K562 (cell line): ENCODE measurements at regions not wholly inside any gene's neighbourhood (a gene's known extent, or its start where the extent isn't known, plus 50 kb on each side); places are given as distances from the start of the nearest gene placed in this dataset.

ENCODE experiments used
- ATAC-seq: fragments of 200-7000 bp; cut with Tn5 transposase; 3 replicates; pipeline ENCODE4 v1.9.1; 2020; ENCODE audit warnings: moderate library complexity
- BruUV-seq: library from RNA; stranded (reverse); fragments of 400-500 nt; replicated peaks from 2 replicates; lab custom pipeline; 2021; lab: Mats Ljungman, UMichigan
- CTCF ChIA-PET: fragments of 300-600 bp; formaldehyde crosslinking; extraction: SDS; loops from one replicate; lab custom pipeline; 2021; ENCODE audit warnings: low intra/inter-chr PET ratio; lab: Yijun Ruan, JAX
- POLR2A ChIA-PET: fragments of 300-600, 350-650 bp; sonication (Branson Sonifier 250); formaldehyde crosslinking; extraction: SDS; loops from one replicate; lab custom pipeline; 2021; ENCODE audit warnings: antibody characterized with exemption, inconsistent platforms; lab: Yijun Ruan, JAX
- DNase-seq, 4 experiments: peaks; one replicate each; pipeline versions ENCODE4 v3.0.0 to v3.0.0-alpha.2; 2011 to 2018; ENCODE audit warnings: low spot score in 3 of 4, mixed read lengths in 3 of 4; ENCODE audit errors: extremely low read depth in 1 of 4
- FAIRE-seq: peaks from 2 replicates; lab custom pipeline; 2011; peaks lifted over from hg19 to GRCh38; lab: Jason Lieb, UNC
- H2AFZ ChIP-seq: 2 replicates; pipeline ENCODE4 v1.6.0; 2011; ENCODE audit warnings: low read depth, low read length, control low read depth, inconsistent platforms
- H3K27ac ChIP-seq: fragments of 200-600 bp; 3 replicates; pipeline ENCODE4 v1.8.0; 2011; ENCODE audit warnings: low read depth, mild to moderate bottlenecking, control low read depth, inconsistent platforms, low read length, moderate library complexity, mixed read lengths; ENCODE audit errors: extremely low read depth
- H3K27me3 ChIP-seq, 2 experiments: fragments of 300-600 bp in 1 of 2; 2 replicates in 1 of 2; 3 replicates in 1 of 2; pipeline versions ENCODE4 v1.6.0 to v1.8.0; 2011; ENCODE audit warnings: inconsistent platforms in 2 of 2, low read length in 2 of 2, mild to moderate bottlenecking in 1 of 2, mixed read lengths in 1 of 2, moderate library complexity in 1 of 2; ENCODE audit not compliant: control insufficient read depth in 2 of 2, insufficient read depth in 2 of 2
- H3K36me3 ChIP-seq: fragments of 300-600 bp; 3 replicates; pipeline ENCODE4 v1.8.0; 2011; ENCODE audit warnings: mild to moderate bottlenecking, low read length, inconsistent platforms; ENCODE audit not compliant: control insufficient read depth, insufficient read depth
- H3K4me1 ChIP-seq, 2 experiments: fragments of 200-600 bp in 1 of 2; replicated peaks in 1 of 2; 2 replicates in 1 of 2; 3 replicates in 1 of 2; pipeline versions ENCODE4 v1.5.1 to v1.8.0; 2011; ENCODE audit warnings: inconsistent platforms in 2 of 2, low read length in 2 of 2, mild to moderate bottlenecking in 1 of 2, mixed read lengths in 1 of 2, moderate library complexity in 1 of 2; ENCODE audit not compliant: control insufficient read depth in 2 of 2, insufficient read depth in 2 of 2
- H3K4me2 ChIP-seq: 2 replicates; pipeline ENCODE4 v1.6.1; 2011; ENCODE audit warnings: low read length, control low read depth, inconsistent platforms, mixed read lengths; ENCODE audit not compliant: insufficient read depth
- H3K4me3 ChIP-seq: fragments of 200-600 bp; sonication (generic), shearing (Covaris generic); 2 replicates; pipeline ENCODE4 v1.5.1; 2016; ENCODE audit warnings: control low read depth, inconsistent platforms
- H3K79me2 ChIP-seq: fragments of 200-600 bp; 3 replicates; pipeline ENCODE4 v1.8.0; 2011; ENCODE audit warnings: low read length, inconsistent platforms; ENCODE audit not compliant: control insufficient read depth, insufficient read depth
- H3K9ac ChIP-seq, 2 experiments: 2 replicates each; pipeline versions ENCODE4 v1.6.0 to v1.6.1; 2011; ENCODE audit warnings: low read depth in 2 of 2, low read length in 2 of 2, control low read depth in 1 of 2, inconsistent platforms in 1 of 2, mild to moderate bottlenecking in 1 of 2, mixed read lengths in 1 of 2; ENCODE audit not compliant: insufficient read depth in 1 of 2
- H3K9me1 ChIP-seq: one replicate; pipeline ENCODE4 v1.6.0; 2011; ENCODE audit warnings: inconsistent platforms, mild to moderate bottlenecking, low read length, moderate library complexity; ENCODE audit not compliant: control insufficient read depth, insufficient read depth
- H3K9me3 ChIP-seq: replicated peaks from 2 replicates; pipeline ENCODE4 v1.5.1; 2011; ENCODE audit warnings: low read depth, low read length, inconsistent platforms; ENCODE audit not compliant: control insufficient read depth, insufficient read depth
- H4K20me1 ChIP-seq: replicated peaks from 2 replicates; pipeline ENCODE4 v1.6.1; 2011; ENCODE audit warnings: low read length, inconsistent platforms, mixed read lengths; ENCODE audit not compliant: control insufficient read depth, insufficient read depth
- ETS2 ChIP-seq: IDR thresholded peaks from 2 replicates; pipeline ENCODE4 v1.6.1; 2016; ENCODE audit warnings: borderline replicate concordance, missing genetic modification characterization, mild to moderate bottlenecking, moderate library complexity, missing compliant biosample characterization; ENCODE audit not compliant: poor library complexity, severe bottlenecking
- HLTF ChIP-seq: fragments of 450-650 bp; IDR thresholded peaks from 2 replicates; pipeline ENCODE4 v1.6.1; 2016
- MNT ChIP-seq, 2 experiments: fragments of 450-650 bp; conservative IDR thresholded peaks; 2 replicates each; pipeline ENCODE4 v1.6.1; 2017; ENCODE audit warnings: mild to moderate bottlenecking in 2 of 2, moderate library complexity in 2 of 2
- PHB2 ChIP-seq: fragments of 450-650 bp; IDR thresholded peaks from 2 replicates; pipeline ENCODE4 v1.6.1; 2017; ENCODE audit warnings: low read depth
- PHF20 ChIP-seq: fragments of 450-650 bp; IDR thresholded peaks from 2 replicates; pipeline ENCODE4 v1.6.1; 2018; ENCODE audit not compliant: partially characterized antibody
- PKNOX1 ChIP-seq: fragments of 450-650 bp; IDR thresholded peaks from 2 replicates; pipeline ENCODE4 v1.6.1; 2016
- RREB1 ChIP-seq: fragments of 250-450 bp; sonication (Bioruptor Pico); IDR thresholded peaks from 2 replicates; pipeline ENCODE4 v1.4.0; 2020
- SLC30A9 ChIP-seq: fragments of 250-450 bp; sonication (Bioruptor Pico); IDR thresholded peaks from 2 replicates; pipeline ENCODE4 v1.8.0; 2022; ENCODE audit warnings: mild to moderate bottlenecking, moderate library complexity
- SREBF1 ChIP-seq: fragments of 150-350 bp; IDR thresholded peaks from 2 replicates; pipeline ENCODE4 v1.6.1; 2014; ENCODE audit warnings: antibody characterized with exemption, low read depth, low read length, borderline replicate concordance
- TOE1 ChIP-seq, 2 experiments: fragments of 450-650 bp in 1 of 2; sonication (generic) in 1 of 2; formaldehyde crosslinking in 1 of 2; IDR thresholded peaks; 2 replicates each; pipeline versions ENCODE4 v1.7.1 to v1.8.0; 2016 to 2022; ENCODE audit warnings: borderline replicate concordance in 2 of 2, mild to moderate bottlenecking in 2 of 2, antibody characterized with exemption in 1 of 2, inconsistent platforms in 1 of 2, low read depth in 1 of 2, missing genetic modification reagents in 1 of 2, moderate library complexity in 1 of 2
- ZNF561 ChIP-seq: fragments of 450-650 bp; formaldehyde crosslinking; conservative IDR thresholded peaks from 2 replicates; pipeline ENCODE4 v1.4.0; 2020; ENCODE audit warnings: mild to moderate bottlenecking, moderate library complexity
- ZNF76 ChIP-seq: fragments of 250-450 bp; sonication (Bioruptor Pico); IDR thresholded peaks from 2 replicates; pipeline ENCODE4 v1.4.0; 2020; ENCODE audit warnings: mild to moderate bottlenecking, moderate library complexity, borderline replicate concordance
- ZNF766 ChIP-seq: fragments of 200-800 bp; sonication (Bioruptor generic); conservative IDR thresholded peaks from 2 replicates; pipeline ENCODE4 v1.6.1; 2016; ENCODE audit warnings: missing genetic modification characterization, missing compliant biosample characterization
- WGBS: fragments of 100-300 bp; shearing (Covaris generic); methylation state at CpG from one replicate; pipeline ENCODE4 v1.1.6; 2016; ENCODE audit warnings: low coverage, mixed read lengths; ENCODE audit not compliant: insufficient coverage; ENCODE audit errors: missing lambda C conversion rate; 5-methylcytosine and 5-hydroxymethylcytosine counted together
- in situ Hi-C: fragments of 300-500 bp; cut with MboI; formaldehyde crosslinking; loops from 4 replicates; pipeline ENCODE4 v1.15.0; 2018; ENCODE audit warnings: inconsistent platforms, mixed read lengths
- intact Hi-C: fragments of 100-400 bp; cut with micrococcal nuclease; formaldehyde crosslinking; loops from 2 replicates; pipeline ENCODE4 v1.14.2; 2022

GRCh38 chr21:32915099-32915498 lies 110.6 kb upstream of the OLIG2 start:
- H3K27me3 ChIP-seq = peaks cover 0 to 8% of the 10 kb centered on the region in 2 experiments; a peak in 1 of 5 replicates
- no peak overlapping the region for H2AFZ ChIP-seq
- ChIA-PET CTCF (no interaction called here), POLR2A (interaction anchor here (0.7 to 0.9 kb wide), 2 partner anchors 22 to 109 kb away, joined by 3 read pairs; no protein-coding TSS in a partner anchor)
- no peaks in the 10 kb centered on the region for H3K9me1 ChIP-seq
- FAIRE-seq = no peak
- H3K4me1 ChIP-seq = no peaks in the 10 kb centered on the region
- ATAC-seq = no peak
- no peaks in the 10 kb centered on the region for H4K20me1 ChIP-seq
- no peak overlapping the region for H3K27ac ChIP-seq
- in situ Hi-C loops (no loop called here), intact Hi-C loops (no loop called here)
- H3K4me3 ChIP-seq = no peak overlapping the region
- no peak for TF ChIP-seq TOE1 (IDR thresholded peaks at IDR 0.05; ENCODE audit: borderline replicate concordance)
- TF ChIP-seq TOE1 (CRISPR knock-in tag; IDR thresholded peaks at IDR 0.05; ENCODE audit: borderline replicate concordance, low read depth) = no peak
- TF ChIP-seq SREBF1 = no peak
- TF ChIP-seq MNT (conservative IDR thresholded peaks at IDR 0.05) = no peak
- TF ChIP-seq RREB1 (CRISPR knock-in tag) = no peak
- no peak for TF ChIP-seq PKNOX1
- TF ChIP-seq SLC30A9 (CRISPR knock-in tag) = no peak
- no peak for TF ChIP-seq ETS2 (tag)
- TF ChIP-seq ZNF561 = no peak
- TF ChIP-seq ZNF766 = no peak
- TF ChIP-seq PHF20 = no peak
- TF ChIP-seq PHB2 = no peak
- no peak for TF ChIP-seq HLTF
- TF ChIP-seq ZNF76 (CRISPR knock-in tag) = no peak
- no peak overlapping the region for H3K9ac ChIP-seq
- no TSS peak for BruUV-seq
- no peak overlapping the region for H3K4me2 ChIP-seq
- no peaks in the 10 kb centered on the region for H3K79me2 ChIP-seq
- no peaks in the 10 kb centered on the region for H3K9me3 ChIP-seq
- H3K36me3 ChIP-seq = no peaks in the 10 kb centered on the region
- 0% methylated on average over 1 of the region's 1 CpG for WGBS
- DNase-seq = no peak
